HG03280 (cell line): ENCODE measurements at regions not wholly inside any gene's neighbourhood (a gene's known extent, or its start where the extent isn't known, plus 50 kb on each side); places are given as distances from the start of the nearest gene placed in this dataset.
"Not testable (repeated sequence)": the region's sequence is repeated elsewhere in the genome, so short reads cannot be mapped to it uniquely, and the experiment has no call there.

ENCODE experiments used
- ATAC-seq: cut with Tn5 transposase; IDR thresholded peaks from one replicate; pipeline ENCODE4 v1.9.1; 2021; ENCODE audit warnings: mild to moderate bottlenecking, moderate library complexity; ENCODE audit not compliant: unreplicated experiment

DNA sequence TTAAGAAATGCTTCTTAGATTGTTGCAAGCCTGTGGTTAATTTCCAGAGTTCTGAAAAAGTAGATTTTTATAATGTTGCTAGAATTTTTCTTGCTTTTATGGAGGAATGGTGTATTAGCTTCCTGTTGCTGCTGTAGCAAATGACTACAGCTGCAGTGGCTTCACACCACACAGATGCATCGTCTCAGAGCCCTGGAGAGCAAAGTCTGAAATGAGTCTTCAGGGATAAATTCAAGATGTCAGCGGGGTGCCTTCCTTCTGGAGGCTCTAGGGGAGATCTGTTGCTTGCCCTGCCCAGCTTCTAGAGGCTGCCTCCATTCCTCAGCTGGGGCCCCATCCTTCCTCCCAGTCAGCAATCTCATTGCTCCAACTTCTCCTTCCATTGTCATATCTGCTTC, 187.8 kb downstream of the ZNF516 start:
- ATAC-seq, result no peak

DNA sequence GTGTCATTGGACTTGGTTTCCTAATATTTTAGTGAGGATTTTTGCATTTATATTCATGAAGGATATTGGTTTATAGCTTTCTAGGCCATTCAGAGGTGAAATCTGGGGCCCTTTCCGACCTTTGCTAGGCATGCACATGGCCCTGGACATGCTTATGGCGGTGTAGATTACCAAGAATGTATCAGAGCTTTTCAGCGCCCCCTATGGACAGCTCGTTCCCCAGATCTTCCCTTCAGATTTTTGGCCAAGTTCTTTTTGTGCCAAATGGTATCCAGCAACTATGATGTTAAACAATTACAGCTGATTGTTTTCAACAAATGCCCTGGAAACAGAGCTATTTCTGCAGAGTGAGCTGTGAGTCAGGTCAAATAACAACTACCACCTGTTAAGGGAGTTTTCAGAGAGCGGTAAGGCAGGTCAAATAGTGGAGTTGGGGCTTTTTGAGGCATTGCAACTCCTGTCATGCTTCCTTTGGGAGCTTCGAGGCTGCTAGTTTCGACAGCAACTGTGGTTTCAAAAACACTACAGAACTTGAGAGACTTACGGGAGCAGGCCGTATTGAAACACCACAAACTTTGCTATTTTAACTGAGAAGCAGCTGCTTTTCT, 188.3 kb downstream of the ZNF516 start:
- no peak for ATAC-seq

DNA sequence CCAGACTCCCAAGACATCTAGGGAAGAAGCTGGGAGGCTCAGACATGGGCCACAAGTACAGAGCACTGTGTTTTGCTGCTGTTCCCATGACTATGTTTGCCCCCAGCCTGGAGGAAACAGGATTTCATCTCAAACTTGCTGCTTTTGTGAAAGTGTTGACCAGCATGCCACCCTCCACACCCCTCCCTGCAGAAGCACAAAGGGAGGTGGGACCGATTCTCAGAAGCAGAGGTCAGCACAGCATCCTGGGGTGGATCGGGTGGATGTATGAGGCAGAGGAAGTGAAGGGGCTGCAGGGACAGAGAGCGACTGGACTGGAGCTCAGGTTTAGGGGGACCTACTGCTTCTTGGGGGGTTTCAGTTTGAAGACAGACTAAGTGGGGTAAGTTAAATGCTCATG, 209.2 kb downstream of the ZNF516 start:
- ATAC-seq, result no peak

- no peak for ATAC-seq
These were observed 213.5 kb downstream of the ZNF516 start for GRCh38 chr18:76281565-76281964.

GRCh38 chr18:76277801-76278200, 217.2 kb downstream of the ZNF516 start:
- no peak for ATAC-seq

DNA sequence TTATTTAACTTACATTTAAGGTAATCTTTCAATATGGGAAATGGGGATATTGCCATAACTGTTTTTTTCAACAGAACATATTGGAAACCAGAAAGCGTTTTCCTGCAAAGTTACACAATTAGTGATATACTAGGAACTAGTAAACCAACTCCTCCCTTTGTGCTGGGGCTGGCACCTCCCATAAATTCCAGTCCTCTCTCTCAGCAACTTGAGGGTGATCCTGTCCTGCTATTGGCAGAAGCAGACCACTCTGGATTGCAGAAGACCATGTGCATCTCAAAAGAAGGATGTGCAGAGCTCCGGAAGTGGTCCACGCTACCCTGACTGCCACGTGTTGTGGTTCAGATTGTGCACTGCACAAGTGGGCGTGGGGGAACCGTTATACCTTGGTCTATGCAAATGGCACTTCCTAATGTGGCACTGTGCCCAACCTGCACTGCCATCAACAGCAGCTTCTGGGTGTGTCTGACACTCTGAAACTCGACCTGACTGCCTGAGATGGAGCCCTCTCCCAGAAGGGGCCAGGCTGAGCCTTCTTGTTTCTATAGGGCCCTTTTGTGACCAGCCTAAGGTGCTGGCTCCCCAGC, 219.2 kb downstream of the ZNF516 start:
- no peak for ATAC-seq

DNA sequence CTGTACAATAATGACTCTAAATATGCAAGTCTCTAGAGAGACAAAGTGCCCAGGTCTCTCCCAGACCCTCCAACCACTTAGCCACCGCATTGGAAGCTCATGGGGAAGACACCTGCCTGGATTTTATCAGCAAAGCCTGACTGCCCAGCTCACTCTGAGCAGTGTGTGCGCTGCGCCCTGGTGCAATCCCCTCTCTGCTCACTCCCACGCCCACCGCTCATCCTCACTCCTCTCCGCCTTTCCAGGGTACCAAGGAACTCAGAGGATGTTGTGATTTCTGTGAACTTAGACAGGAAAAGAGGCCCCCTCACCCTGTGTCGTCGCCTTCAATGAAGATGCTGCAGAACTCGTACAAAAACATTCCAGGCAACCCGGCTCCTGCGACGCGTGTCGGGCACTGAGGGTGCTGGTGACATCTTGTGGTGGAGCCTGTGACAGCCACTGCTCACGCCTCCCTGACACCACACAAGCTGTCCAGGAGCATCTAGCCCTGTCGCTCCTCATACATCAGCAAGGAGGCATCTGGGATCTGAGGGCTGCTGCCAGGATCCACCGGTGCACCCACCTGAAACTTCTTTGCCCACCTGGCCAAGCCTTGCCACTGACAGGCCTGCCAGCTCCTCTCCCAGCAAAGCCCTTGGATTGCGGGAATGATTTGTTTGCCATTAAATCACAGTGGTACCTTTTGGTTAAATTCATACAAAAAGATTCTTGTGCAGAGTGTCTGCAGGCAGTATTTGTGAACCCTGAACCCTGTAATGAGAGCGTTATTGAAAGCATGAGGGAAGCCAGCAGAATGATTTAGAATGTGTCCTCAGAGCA, 220.4 kb downstream of the ZNF516 start:
- no peak for ATAC-seq

- no peak for ATAC-seq
These were observed 221.1 kb downstream of the ZNF516 start for GRCh38 chr18:76273956-76274355.

- ATAC-seq, result no peak
These were observed 222.0 kb downstream of the ZNF516 start for GRCh38 chr18:76273036-76273545.

DNA sequence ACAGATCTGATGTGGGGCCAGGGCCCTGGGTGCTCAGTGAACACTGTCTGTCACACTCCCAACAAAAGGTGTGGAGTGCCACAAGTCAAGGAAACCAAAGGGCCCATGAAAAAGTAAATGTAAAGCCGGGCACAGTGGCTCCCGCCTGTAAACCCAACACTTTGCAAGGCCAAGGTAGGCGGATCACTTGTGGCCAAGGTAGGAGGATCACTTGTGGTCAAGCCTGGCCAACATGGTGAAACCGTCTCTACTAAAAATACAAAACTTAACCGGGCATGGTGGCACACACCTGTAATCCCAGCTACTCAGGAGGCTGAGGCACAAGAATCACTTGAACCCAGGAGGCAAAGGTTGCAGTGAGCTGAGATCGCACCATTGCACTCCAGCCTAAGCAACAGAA, 227.6 kb downstream of the ZNF516 start:
- not testable (repeated sequence) for ATAC-seq

- ATAC-seq, result no peak
These were observed 228.6 kb downstream of the ZNF516 start for GRCh38 chr18:76266236-76266991.

- no peak for ATAC-seq
These were observed 229.4 kb downstream of the ZNF516 start for GRCh38 chr18:76265497-76266235.

DNA sequence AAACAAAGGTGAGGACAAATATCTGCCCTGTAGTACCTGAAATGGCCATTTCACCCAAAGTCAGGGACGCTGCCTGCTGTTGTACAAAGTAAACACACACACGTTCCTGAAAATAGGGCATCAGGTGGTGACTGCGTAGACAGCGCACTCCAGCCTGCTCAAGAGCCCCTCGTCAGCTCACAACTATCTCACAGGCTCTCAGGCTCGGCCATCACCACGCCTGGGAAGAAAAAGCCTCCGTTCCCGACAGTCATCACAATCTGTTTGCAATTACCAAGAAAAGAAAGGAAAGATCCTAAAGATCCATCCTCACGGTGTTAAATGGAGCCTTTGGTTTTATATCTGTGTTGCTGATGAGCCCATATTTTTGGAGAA, 230.2 kb downstream of the ZNF516 start:
- ATAC-seq, result no peak

- ATAC-seq, result no peak
These were observed 230.7 kb downstream of the ZNF516 start for GRCh38 chr18:76264198-76264875.

- ATAC-seq, result no peak
These were observed 231.7 kb downstream of the ZNF516 start for GRCh38 chr18:76263046-76264005.

DNA sequence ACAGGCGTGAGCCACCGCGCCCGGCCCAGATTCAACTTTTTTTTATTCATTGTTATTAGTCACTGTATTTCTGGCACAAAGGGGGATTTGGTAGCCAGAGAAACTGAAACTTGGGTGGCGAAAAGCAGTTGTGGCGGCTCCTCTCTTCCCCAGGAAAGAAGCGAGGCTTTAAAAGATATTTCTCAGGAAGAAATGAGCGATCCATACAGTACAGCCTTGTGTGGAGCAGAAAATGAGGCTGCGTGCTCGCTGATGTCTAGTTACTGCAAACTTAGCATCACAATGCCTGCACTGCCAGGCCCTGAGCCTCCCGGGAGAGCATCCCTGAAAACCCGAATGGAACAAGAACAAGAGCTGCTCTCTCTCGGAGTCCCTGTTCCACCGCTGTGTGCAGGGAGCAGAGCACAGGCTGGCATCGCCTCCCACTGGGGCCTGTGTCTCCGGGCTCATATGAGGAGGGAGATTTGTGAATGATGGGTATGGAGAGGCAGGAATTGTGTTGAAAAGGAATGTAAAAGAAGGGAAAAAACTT, 234.0 kb downstream of the ZNF516 start:
- ATAC-seq, result no peak

DNA sequence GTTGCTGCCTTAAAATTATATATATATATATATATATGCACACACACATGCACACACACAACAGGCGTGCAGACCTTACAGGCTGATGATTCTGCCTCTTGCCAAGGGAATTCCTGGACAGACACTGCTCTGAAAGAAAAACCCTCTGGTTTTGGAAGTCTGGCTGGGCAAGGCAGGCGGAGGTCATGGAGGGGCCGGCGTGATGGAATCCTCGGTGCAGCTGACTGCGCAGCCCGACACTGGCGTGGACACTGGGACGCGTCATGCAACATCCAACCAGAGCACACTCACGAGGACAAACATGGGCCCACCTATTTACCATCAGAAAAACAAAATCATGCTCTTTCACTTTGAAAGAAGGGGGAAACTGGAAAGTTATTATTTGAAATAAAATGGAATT, 235.3 kb downstream of the ZNF516 start:
- ATAC-seq, result no peak

DNA sequence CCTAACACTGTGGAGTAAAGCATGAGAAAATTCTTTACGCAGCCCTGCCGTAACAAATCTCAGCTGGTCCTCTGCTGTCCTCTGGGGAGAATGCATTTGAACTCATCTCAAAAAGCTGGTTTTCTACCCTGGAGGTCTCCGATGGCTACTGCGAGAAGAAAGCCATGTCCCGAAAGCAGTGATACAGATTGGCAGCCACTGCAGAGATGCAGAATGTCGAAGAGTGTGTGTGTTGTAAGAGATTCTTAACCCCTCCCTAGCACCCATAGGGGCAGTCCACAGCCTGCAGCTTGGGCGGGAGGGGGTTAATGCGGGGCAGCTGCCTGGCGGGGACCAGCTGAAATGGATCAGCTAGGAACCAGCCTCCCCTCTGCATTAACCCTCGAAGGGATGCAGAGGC, 235.9 kb downstream of the ZNF516 start:
- ATAC-seq, result no peak

- ATAC-seq, result no peak
These were observed 236.8 kb downstream of the ZNF516 start for GRCh38 chr18:76258209-76258608.
